OCI-LY1 (cell line): ENCODE measurements at regions not wholly inside any gene's neighbourhood (a gene's known extent, or its start where the extent isn't known, plus 50 kb on each side); places are given as distances from the start of the nearest gene placed in this dataset.

Experiments
- H2AFZ ChIP-seq: fragments of 200-600 bp; sonication (generic), shearing (Covaris generic); 2 replicates; pipeline ENCODE4 v1.6.0; 2014; ENCODE audit warnings: antibody characterized with exemption, mild to moderate bottlenecking, low read length
- H3F3A ChIP-seq: fragments of 200-600 bp; sonication (generic), shearing (Covaris generic); 2 replicates; pipeline ENCODE4 v1.6.0; 2014; ENCODE audit warnings: mild to moderate bottlenecking, antibody characterized with exemption, low read length, moderate library complexity; ENCODE audit not compliant: insufficient read depth
- H3K27ac ChIP-seq: fragments of 200-600 bp; sonication (generic); 2 replicates; pipeline ENCODE4 v1.5.1; 2014; ENCODE audit warnings: low read length, mixed run types, mild to moderate bottlenecking, low read depth; ENCODE audit not compliant: poor library complexity, severe bottlenecking
- H3K27me3 ChIP-seq: fragments of 200-600 bp; sonication (generic); 2 replicates; pipeline ENCODE4 v1.6.0; 2014; ENCODE audit warnings: antibody characterized with exemption, mild to moderate bottlenecking, low read length, moderate library complexity; ENCODE audit not compliant: insufficient read depth
- H3K36me3 ChIP-seq: fragments of 200-600 bp; sonication (generic); 2 replicates; pipeline ENCODE4 v1.6.1; 2014; ENCODE audit warnings: mild to moderate bottlenecking, antibody characterized with exemption, low read length, moderate library complexity, mixed read lengths; ENCODE audit not compliant: insufficient read depth
- H3K4me1 ChIP-seq: fragments of 200-600 bp; sonication (generic); 2 replicates; pipeline ENCODE4 v1.5.1; 2014; ENCODE audit warnings: mild to moderate bottlenecking, low read length, moderate library complexity; ENCODE audit not compliant: insufficient read depth, severe bottlenecking
- H3K4me2 ChIP-seq: fragments of 200-600 bp; sonication (generic), shearing (Covaris generic); 2 replicates; pipeline ENCODE4 v1.6.1; 2014; ENCODE audit warnings: low read length
- H3K4me3 ChIP-seq: fragments of 200-600 bp; sonication (generic); 2 replicates; pipeline ENCODE4 v1.5.1; 2014; ENCODE audit warnings: low read length, low read depth, mild to moderate bottlenecking, mixed read lengths; ENCODE audit not compliant: poor library complexity, severe bottlenecking
- H3K79me2 ChIP-seq: fragments of 200-600 bp; shearing (Covaris generic); 2 replicates; pipeline ENCODE4 v1.6.1; 2016; ENCODE audit warnings: mixed run types, low read length, mixed read lengths; ENCODE audit not compliant: insufficient read depth
- H3K9ac ChIP-seq: fragments of 200-600 bp; sonication (generic), shearing (Covaris generic); 2 replicates; pipeline ENCODE4 v1.6.1; 2014; ENCODE audit warnings: mild to moderate bottlenecking, low read length, mixed read lengths
- H3K9me2 ChIP-seq: fragments of 200-600 bp; sonication (generic), shearing (Covaris generic); 2 replicates; pipeline ENCODE4 v1.6.1; 2014; ENCODE audit warnings: low read depth, mild to moderate bottlenecking, low read length, mixed read lengths
- H3K9me3 ChIP-seq: fragments of 200-600 bp; shearing (Covaris generic); 2 replicates; pipeline ENCODE4 v1.6.1; 2014; ENCODE audit warnings: low read length, mixed read lengths
- H4K20me1 ChIP-seq: fragments of 200-600 bp; sonication (generic), shearing (Covaris generic); 2 replicates; pipeline ENCODE4 v1.6.0; 2016; ENCODE audit warnings: mild to moderate bottlenecking, low read length; ENCODE audit not compliant: insufficient read depth
- CTCF ChIP-seq: fragments of 200-600 bp; sonication (generic), shearing (Covaris generic); IDR thresholded peaks from 2 replicates; pipeline ENCODE4 v1.5.1; 2017; ENCODE audit warnings: mild to moderate bottlenecking, antibody characterized with exemption, low read length, moderate library complexity, mixed read lengths
- EZH2 ChIP-seq: fragments of 200-600 bp; sonication (generic), shearing (Covaris generic); IDR thresholded peaks from 2 replicates; pipeline ENCODE4 v1.8.0; 2017; ENCODE audit warnings: borderline replicate concordance, mixed run types, mild to moderate bottlenecking, antibody characterized with exemption, low read length, moderate library complexity, mixed read lengths

DNA sequence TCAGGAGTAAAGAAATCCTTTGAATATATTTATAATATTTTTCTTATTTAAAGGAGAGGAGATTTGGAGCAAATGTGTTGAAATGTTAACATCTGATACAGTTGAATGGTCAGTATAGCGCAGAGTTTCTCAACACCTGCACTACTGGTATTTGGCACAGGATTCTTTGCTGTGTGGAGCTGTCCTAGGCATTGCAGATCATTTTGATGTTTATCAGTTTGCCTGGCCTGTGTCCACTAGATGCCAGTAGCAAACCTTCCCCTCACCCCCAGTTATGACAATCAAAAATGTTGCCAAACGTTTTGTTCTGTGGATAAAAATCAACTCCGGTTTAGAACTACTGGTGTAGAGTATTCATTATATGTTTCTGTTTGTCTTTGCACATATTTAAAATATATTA lies 765.3 kb upstream of the SLIT2 start:
- no peak overlapping the region for H3K9ac ChIP-seq
- H3F3A ChIP-seq = no peaks in the 10 kb centered on the region
- no peaks in the 10 kb centered on the region for H3K4me1 ChIP-seq
- H3K4me2 ChIP-seq = no peak overlapping the region
- H3K27ac ChIP-seq = no peak overlapping the region
- no peaks in the 10 kb centered on the region for H3K79me2 ChIP-seq
- no peaks in the 10 kb centered on the region for H3K9me3 ChIP-seq
- no peaks in the 10 kb centered on the region for H3K9me2 ChIP-seq
- H4K20me1 ChIP-seq = no peaks in the 10 kb centered on the region
- no peak overlapping the region for H2AFZ ChIP-seq
- no peak for TF ChIP-seq CTCF
- TF ChIP-seq EZH2 = no peak
- no peak overlapping the region for H3K4me3 ChIP-seq
- no peaks in the 10 kb centered on the region for H3K36me3 ChIP-seq
- no peaks in the 10 kb centered on the region for H3K27me3 ChIP-seq

DNA sequence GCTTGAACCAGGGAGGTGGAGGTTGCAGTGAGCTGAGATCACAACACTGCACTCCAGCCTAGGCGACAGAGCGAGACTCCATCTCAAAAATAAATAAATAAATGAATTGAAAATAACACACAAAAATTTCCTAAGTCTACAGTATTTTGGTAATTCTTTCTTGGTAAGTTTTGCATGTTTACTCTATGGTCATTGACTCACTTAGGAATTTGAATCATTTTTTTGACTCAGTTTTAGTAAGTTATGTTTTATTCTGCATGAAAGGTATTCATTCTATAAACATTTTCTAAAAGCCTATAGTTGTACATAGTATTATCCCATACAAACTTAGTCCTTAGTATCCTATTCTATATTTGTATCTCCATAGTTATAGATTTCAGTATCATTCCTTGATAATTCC lies 772.9 kb upstream of the SLIT2 start:
- Histone ChIP-seq H3K9ac (no peak overlapping the region), H3K4me2 (no peak overlapping the region), H3K9me3 (no peaks in the 10 kb centered on the region), H3K9me2 (no peaks in the 10 kb centered on the region), H2AFZ (no peak overlapping the region), H3F3A (no peaks in the 10 kb centered on the region), H3K79me2 (no peaks in the 10 kb centered on the region), H3K36me3 (no peaks in the 10 kb centered on the region), H3K4me1 (no peaks in the 10 kb centered on the region), H4K20me1 (no peaks in the 10 kb centered on the region), H3K4me3 (no peak overlapping the region), H3K27ac (no peak overlapping the region), H3K27me3 (no peaks in the 10 kb centered on the region)
- TF ChIP-seq EZH2 (no peak), CTCF (no peak)

- Histone ChIP-seq H3F3A (no peaks in the 10 kb centered on the region), H2AFZ (no peak overlapping the region), H3K4me1 (no peaks in the 10 kb centered on the region), H3K9ac (no peak overlapping the region), H3K9me2 (no peaks in the 10 kb centered on the region), H3K27me3 (no peaks in the 10 kb centered on the region), H3K79me2 (no peaks in the 10 kb centered on the region), H3K9me3 (no peaks in the 10 kb centered on the region), H3K4me3 (no peak overlapping the region), H3K36me3 (no peaks in the 10 kb centered on the region), H3K4me2 (no peak overlapping the region), H4K20me1 (no peaks in the 10 kb centered on the region), H3K27ac (no peak overlapping the region)
- TF ChIP-seq EZH2 (no peak), CTCF (no peak)
Observed at GRCh38 chr4:19473569-19473968, 778.1 kb upstream of the SLIT2 start.
